Activated T-cell treated with anti-CD3 and anti-CD28 coated beads, Interleukin-2, amount 50 U/mL, for 72 hours (primary cell): ENCODE measurements at regions not wholly inside any gene's neighbourhood (a gene's known extent, or its start where the extent isn't known, plus 50 kb on each side); places are given as distances from the start of the nearest gene placed in this dataset.

Experiments
- ATAC-seq, 2 donors: fragments of 150-1000 bp; cut with Tn5 transposase; replicated peaks in 1 of 2; 2 replicates each; pipeline ENCODE4 v1.10.0; 2021; ENCODE audit warnings: moderate library complexity in 2 of 2, mild to moderate bottlenecking in 1 of 2
- DNase-seq, 2 donors: peaks; one replicate each; pipeline ENCODE4 v3.0.0; 2021 to 2022; ENCODE audit warnings: mixed read lengths in 1 of 2
- H3K27ac Mint-ChIP-seq: one replicate; pipeline ENCODE4 v1.8.0; 2022; ENCODE audit warnings: mild to moderate bottlenecking, moderate library complexity, mixed read lengths
- H3K27me3 Mint-ChIP-seq: one replicate; pipeline ENCODE4 v1.8.0; 2022; ENCODE audit warnings: low read depth, mixed read lengths
- H3K36me3 Mint-ChIP-seq, 2 donors: one replicate each; pipeline ENCODE4 v1.8.0; 2022; ENCODE audit warnings: mixed read lengths in 2 of 2, mild to moderate bottlenecking in 1 of 2; ENCODE audit not compliant: insufficient read depth in 2 of 2
- H3K4me1 Mint-ChIP-seq: one replicate; pipeline ENCODE4 v1.8.0; 2022; ENCODE audit warnings: low read depth, mixed read lengths
- H3K4me3 Mint-ChIP-seq, 2 donors: one replicate each; pipeline ENCODE4 v1.8.0; 2022; ENCODE audit warnings: mild to moderate bottlenecking in 2 of 2, mixed read lengths in 2 of 2, moderate library complexity in 2 of 2
- H3K9me3 Mint-ChIP-seq, 2 donors: one replicate each; pipeline ENCODE4 v1.8.0; 2022; ENCODE audit warnings: mixed read lengths in 2 of 2

- H3K27me3 Mint-ChIP-seq: no peaks in the 10 kb centered on the region
- H3K4me3 Mint-ChIP-seq: no peak overlapping the region
- peaks cover 3 to 10% of the 10 kb centered on the region in 2 donors for H3K9me3 Mint-ChIP-seq
- DNase-seq: no peak
- H3K4me1 Mint-ChIP-seq: no peaks in the 10 kb centered on the region
- H3K36me3 Mint-ChIP-seq: no peaks in the 10 kb centered on the region
- no peak for ATAC-seq
- no peak overlapping the region for H3K27ac Mint-ChIP-seq
Measured at GRCh38 chr17:54028986-54029580, 206.4 kb downstream of the KIF2B start.

- ATAC-seq: no peak
- no peaks in the 10 kb centered on the region for H3K36me3 Mint-ChIP-seq
- peaks cover 3 to 6% of the 10 kb centered on the region in 2 donors for H3K9me3 Mint-ChIP-seq
- DNase-seq: no peak
- no peaks in the 10 kb centered on the region for H3K4me1 Mint-ChIP-seq
- no peaks in the 10 kb centered on the region for H3K27me3 Mint-ChIP-seq
- H3K27ac Mint-ChIP-seq: no peak overlapping the region
- no peak overlapping the region for H3K4me3 Mint-ChIP-seq
Measured at GRCh38 chr17:54029986-54030385, 207.3 kb downstream of the KIF2B start.

- peaks cover 12 to 13% of the 10 kb centered on the region in 2 donors for H3K9me3 Mint-ChIP-seq
- H3K27ac Mint-ChIP-seq: no peak overlapping the region
- no peaks in the 10 kb centered on the region for H3K27me3 Mint-ChIP-seq
- H3K4me3 Mint-ChIP-seq: no peak overlapping the region
- H3K4me1 Mint-ChIP-seq: no peaks in the 10 kb centered on the region
- DNase-seq (no peak), ATAC-seq (no peak)
- peaks cover 4 to 5% of the 10 kb centered on the region in 2 donors for H3K36me3 Mint-ChIP-seq
Measured at GRCh38 chr17:54046570-54046969, 223.8 kb downstream of the KIF2B start.

GRCh38 chr17:54063639-54064038, 240.9 kb downstream of the KIF2B start:
- Mint-ChIP-seq H3K4me3 (no peak overlapping the region), H3K36me3 (no peaks in the 10 kb centered on the region), H3K27ac (no peak overlapping the region), H3K9me3 (peaks cover 8% of the 10 kb centered on the region in 2 donors), H3K4me1 (no peaks in the 10 kb centered on the region), H3K27me3 (no peaks in the 10 kb centered on the region)
- ATAC-seq (no peak), DNase-seq (no peak)

- Mint-ChIP-seq H3K4me3 (no peak overlapping the region), H3K36me3 (peaks cover 0 to 3% of the 10 kb centered on the region in 2 donors), H3K4me1 (no peaks in the 10 kb centered on the region), H3K27me3 (no peaks in the 10 kb centered on the region), H3K9me3 (peaks cover 13 to 17% of the 10 kb centered on the region in 2 donors), H3K27ac (no peak overlapping the region)
- DNase-seq: no peak
- ATAC-seq: no peak
Measured at GRCh38 chr17:54085020-54085419, 262.3 kb downstream of the KIF2B start.

- peaks cover 13 to 19% of the 10 kb centered on the region in 2 donors for H3K9me3 Mint-ChIP-seq
- no peak overlapping the region for H3K4me3 Mint-ChIP-seq
- H3K4me1 Mint-ChIP-seq: no peaks in the 10 kb centered on the region
- ATAC-seq: no peak
- H3K27me3 Mint-ChIP-seq: no peaks in the 10 kb centered on the region
- peaks cover 0 to 3% of the 10 kb centered on the region in 2 donors for H3K36me3 Mint-ChIP-seq
- no peak for DNase-seq
- no peak overlapping the region for H3K27ac Mint-ChIP-seq
Measured at GRCh38 chr17:54085934-54086333, 263.2 kb downstream of the KIF2B start.

GRCh38 chr17:54096216-54096615, 273.5 kb downstream of the KIF2B start:
- Mint-ChIP-seq H3K36me3 (peaks cover 0 to 1% of the 10 kb centered on the region in 2 donors), H3K4me1 (no peaks in the 10 kb centered on the region), H3K9me3 (peaks cover 5 to 8% of the 10 kb centered on the region in 2 donors), H3K27ac (no peak overlapping the region), H3K4me3 (no peak overlapping the region), H3K27me3 (no peaks in the 10 kb centered on the region)
- no peak for ATAC-seq
- no peak for DNase-seq

GRCh38 chr17:54099221-54099620, 276.5 kb downstream of the KIF2B start:
- H3K9me3 Mint-ChIP-seq: peaks cover 6 to 7% of the 10 kb centered on the region in 2 donors
- H3K27ac Mint-ChIP-seq: no peak overlapping the region

GRCh38 chr17:54102246-54102645, 279.5 kb downstream of the KIF2B start:
- H3K4me3 Mint-ChIP-seq: no peak overlapping the region
- peaks cover 0 to 2% of the 10 kb centered on the region in 2 donors for H3K36me3 Mint-ChIP-seq
- ATAC-seq (no peak), DNase-seq (no peak)
- H3K9me3 Mint-ChIP-seq: peaks cover 7 to 12% of the 10 kb centered on the region in 2 donors
- no peak overlapping the region for H3K27ac Mint-ChIP-seq
- H3K4me1 Mint-ChIP-seq: no peaks in the 10 kb centered on the region
- no peaks in the 10 kb centered on the region for H3K27me3 Mint-ChIP-seq

More at GRCh38 chr17:54099221-54099620, 276.5 kb downstream of the KIF2B start:
- DNase-seq (no peak), ATAC-seq (no peak)
- Mint-ChIP-seq H3K27me3 (no peaks in the 10 kb centered on the region), H3K4me3 (no peak overlapping the region), H3K36me3 (peaks cover 1 to 2% of the 10 kb centered on the region in 2 donors), H3K4me1 (no peaks in the 10 kb centered on the region)

GRCh38 chr17:54111576-54111975, 288.8 kb downstream of the KIF2B start:
- ATAC-seq: no peak
- no peak overlapping the region for H3K4me3 Mint-ChIP-seq

GRCh38 chr17:54117452-54117851, 294.7 kb downstream of the KIF2B start:
- DNase-seq (no peak), ATAC-seq (no peak)
- H3K4me1 Mint-ChIP-seq: no peaks in the 10 kb centered on the region
- no peak overlapping the region for H3K27ac Mint-ChIP-seq
- peaks cover 0 to 3% of the 10 kb centered on the region in 2 donors for H3K9me3 Mint-ChIP-seq
- no peak overlapping the region for H3K4me3 Mint-ChIP-seq
- no peaks in the 10 kb centered on the region for H3K27me3 Mint-ChIP-seq
- no peaks in the 10 kb centered on the region for H3K36me3 Mint-ChIP-seq

More at GRCh38 chr17:54111576-54111975, 288.8 kb downstream of the KIF2B start:
- no peak for DNase-seq
- no peaks in the 10 kb centered on the region for H3K36me3 Mint-ChIP-seq
- H3K27me3 Mint-ChIP-seq: no peaks in the 10 kb centered on the region
- H3K27ac Mint-ChIP-seq: no peak overlapping the region
- H3K4me1 Mint-ChIP-seq: no peaks in the 10 kb centered on the region
- peaks cover 4 to 10% of the 10 kb centered on the region in 2 donors for H3K9me3 Mint-ChIP-seq

GRCh38 chr17:54124456-54124855, 301.7 kb downstream of the KIF2B start:
- Mint-ChIP-seq H3K27ac (no peak overlapping the region), H3K27me3 (no peaks in the 10 kb centered on the region), H3K4me3 (no peak overlapping the region), H3K9me3 (peaks cover 7 to 11% of the 10 kb centered on the region in 2 donors), H3K36me3 (peaks cover 6% of the 10 kb centered on the region in 2 donors), H3K4me1 (no peaks in the 10 kb centered on the region)
- ATAC-seq (no peak), DNase-seq (no peak)

- no peaks in the 10 kb centered on the region for H3K4me1 Mint-ChIP-seq
- DNase-seq (no peak), ATAC-seq (no peak)
- H3K4me3 Mint-ChIP-seq: no peak overlapping the region
- no peaks in the 10 kb centered on the region for H3K27me3 Mint-ChIP-seq
- H3K9me3 Mint-ChIP-seq: peaks cover 5% of the 10 kb centered on the region in 2 donors
- no peak overlapping the region for H3K27ac Mint-ChIP-seq
- H3K36me3 Mint-ChIP-seq: no peaks in the 10 kb centered on the region
Measured at GRCh38 chr17:54153423-54153822, 330.7 kb downstream of the KIF2B start.

- Mint-ChIP-seq H3K27ac (no peak overlapping the region), H3K9me3 (peaks cover 5 to 14% of the 10 kb centered on the region in 2 donors), H3K4me3 (no peak overlapping the region), H3K36me3 (peaks cover 2 to 6% of the 10 kb centered on the region in 2 donors), H3K4me1 (no peaks in the 10 kb centered on the region), H3K27me3 (no peaks in the 10 kb centered on the region)
- ATAC-seq: no peak
- no peak for DNase-seq
Measured at GRCh38 chr17:54157542-54157941, 334.8 kb downstream of the KIF2B start.
